RKO (cell line): ENCODE measurements at regions not wholly inside any gene's neighbourhood (a gene's known extent, or its start where the extent isn't known, plus 50 kb on each side); places are given as distances from the start of the nearest gene placed in this dataset.
"Not testable (repeated sequence)": the region's sequence is repeated elsewhere in the genome, so short reads cannot be mapped to it uniquely, and the experiment has no call there.

Experiments used
- DNase-seq: peaks from one replicate; pipeline ENCODE4 v3.0.0-alpha.2; 2016; ENCODE audit warnings: low spot score

- DNase-seq, result no peak
Measured at GRCh38 chr1:30153743-30154449, 569.5 kb downstream of the MATN1 start.

GRCh38 chr1:30151826-30152225 lies 571.6 kb downstream of the MATN1 start:
- DNase-seq, result no peak

- no peak for DNase-seq
Measured at GRCh38 chr1:30151119-30151518, 572.3 kb downstream of the MATN1 start.

GRCh38 chr1:30149226-30149625 lies 574.2 kb downstream of the MATN1 start:
- DNase-seq, result no peak

GRCh38 chr1:30148676-30149075 lies 574.7 kb downstream of the MATN1 start:
- no peak for DNase-seq

- DNase-seq, result no peak
Measured at GRCh38 chr1:30147188-30147587, 576.2 kb downstream of the MATN1 start.

GRCh38 chr1:30146448-30146847 lies 576.9 kb downstream of the MATN1 start:
- no peak for DNase-seq

- DNase-seq, result no peak
Measured at GRCh38 chr1:30145723-30146303, 577.6 kb downstream of the MATN1 start.

- DNase-seq, result no peak
Measured at GRCh38 chr1:30144831-30145230, 578.6 kb downstream of the MATN1 start.

- no peak for DNase-seq
Measured at GRCh38 chr1:30143517-30143916, 579.9 kb downstream of the MATN1 start.

GRCh38 chr1:30140566-30140965 lies 582.8 kb downstream of the MATN1 start:
- no peak for DNase-seq

- no peak for DNase-seq
Measured at GRCh38 chr1:30138891-30139290, 584.5 kb downstream of the MATN1 start.

GRCh38 chr1:30137001-30137400 lies 586.4 kb downstream of the MATN1 start:
- DNase-seq, result no peak

GRCh38 chr1:30135698-30136097 lies 587.7 kb downstream of the MATN1 start:
- DNase-seq, result no peak

GRCh38 chr1:30134466-30135217 lies 588.7 kb downstream of the MATN1 start:
- DNase-seq, result no peak

- DNase-seq, result no peak
Measured at GRCh38 chr1:30133414-30134055, 589.9 kb downstream of the MATN1 start.

GRCh38 chr1:30132602-30133286 lies 590.6 kb downstream of the MATN1 start:
- DNase-seq, result no peak

- not testable (repeated sequence) for DNase-seq
Measured at GRCh38 chr1:30130566-30130965, 592.8 kb downstream of the MATN1 start.

- no peak for DNase-seq
Measured at GRCh38 chr1:30130099-30130498, 593.3 kb downstream of the MATN1 start.

- DNase-seq, result no peak
Measured at GRCh38 chr1:30129421-30130055, 593.8 kb downstream of the MATN1 start.

GRCh38 chr1:30129001-30129408 lies 594.4 kb downstream of the MATN1 start:
- DNase-seq, result no peak

- no peak for DNase-seq
Measured at GRCh38 chr1:30126848-30127247, 596.5 kb downstream of the MATN1 start.
